GM18867 (cell line): ENCODE measurements at regions not wholly inside any gene's neighbourhood (a gene's known extent, or its start where the extent isn't known, plus 50 kb on each side); places are given as distances from the start of the nearest gene placed in this dataset.
A peak's percentile ranks its signal among the peaks of the same experiment; 100 is the strongest.
"Not testable (repeated sequence)": the region's sequence is repeated elsewhere in the genome, so short reads cannot be mapped to it uniquely, and the experiment has no call there.

ENCODE experiments used
- ATAC-seq: cut with Tn5 transposase; IDR thresholded peaks from one replicate; pipeline ENCODE4 v1.9.1; 2021; ENCODE audit warnings: mild to moderate bottlenecking, moderate library complexity; ENCODE audit not compliant: unreplicated experiment

GRCh38 chr7:75201606-75202079 lies 109.3 kb downstream of the GTF2IRD2B start:
- not testable (repeated sequence) for ATAC-seq

- ATAC-seq, result not testable (repeated sequence)
These were observed 113.1 kb downstream of the GTF2IRD2B start for GRCh38 chr7:75205367-75206085.

- not testable (repeated sequence) for ATAC-seq
These were observed 123.1 kb downstream of the GTF2IRD2B start for GRCh38 chr7:75215460-75215859.

GRCh38 chr7:75216963-75217362 lies 124.6 kb downstream of the GTF2IRD2B start:
- not testable (repeated sequence) for ATAC-seq

- ATAC-seq, result not testable (repeated sequence)
These were observed 133.7 kb downstream of the GTF2IRD2B start for GRCh38 chr7:75226102-75226501.

- ATAC-seq, result not testable (repeated sequence)
These were observed 137.2 kb downstream of the GTF2IRD2B start for GRCh38 chr7:75229558-75229957.

- ATAC-seq, result not testable (repeated sequence)
These were observed 138.2 kb downstream of the GTF2IRD2B start for GRCh38 chr7:75230558-75230957.

- ATAC-seq, result not testable (repeated sequence)
These were observed 142.9 kb downstream of the GTF2IRD2B start for GRCh38 chr7:75235092-75235826.

- not testable (repeated sequence) for ATAC-seq
These were observed 143.4 kb downstream of the GTF2IRD2B start for GRCh38 chr7:75235827-75236167.

GRCh38 chr7:75237255-75238187 lies 145.1 kb downstream of the GTF2IRD2B start:
- ATAC-seq, result peak; percentile 91

GRCh38 chr7:75238309-75238708 lies 145.9 kb downstream of the GTF2IRD2B start:
- ATAC-seq, result not testable (repeated sequence)

GRCh38 chr7:75243638-75244037 lies 151.2 kb downstream of the GTF2IRD2B start:
- ATAC-seq, result not testable (repeated sequence)

GRCh38 chr7:75248216-75248615 lies 147.2 kb upstream of the TRIM73 start:
- ATAC-seq, result not testable (repeated sequence)

- ATAC-seq, result not testable (repeated sequence)
These were observed 141.2 kb upstream of the TRIM73 start for GRCh38 chr7:75254238-75254637.

- not testable (repeated sequence) for ATAC-seq
These were observed 138.0 kb upstream of the TRIM73 start for GRCh38 chr7:75257442-75257841.

- ATAC-seq, result not testable (repeated sequence)
These were observed 135.9 kb upstream of the TRIM73 start for GRCh38 chr7:75259454-75260003.

GRCh38 chr7:75261660-75262059 lies 133.8 kb upstream of the TRIM73 start:
- ATAC-seq, result not testable (repeated sequence)

- ATAC-seq, result not testable (repeated sequence)
These were observed 127.3 kb upstream of the TRIM73 start for GRCh38 chr7:75268158-75268557.

- ATAC-seq, result not testable (repeated sequence)
These were observed 126.3 kb upstream of the TRIM73 start for GRCh38 chr7:75269159-75269558.

GRCh38 chr7:75274114-75274513 lies 121.3 kb upstream of the TRIM73 start:
- not testable (repeated sequence) for ATAC-seq
